ENCODE measurements at regions not wholly inside any gene's neighbourhood (a gene's known extent, or its start where the extent isn't known, plus 50 kb on each side); places are given as distances from the start of the nearest gene placed in this dataset.

DNA sequence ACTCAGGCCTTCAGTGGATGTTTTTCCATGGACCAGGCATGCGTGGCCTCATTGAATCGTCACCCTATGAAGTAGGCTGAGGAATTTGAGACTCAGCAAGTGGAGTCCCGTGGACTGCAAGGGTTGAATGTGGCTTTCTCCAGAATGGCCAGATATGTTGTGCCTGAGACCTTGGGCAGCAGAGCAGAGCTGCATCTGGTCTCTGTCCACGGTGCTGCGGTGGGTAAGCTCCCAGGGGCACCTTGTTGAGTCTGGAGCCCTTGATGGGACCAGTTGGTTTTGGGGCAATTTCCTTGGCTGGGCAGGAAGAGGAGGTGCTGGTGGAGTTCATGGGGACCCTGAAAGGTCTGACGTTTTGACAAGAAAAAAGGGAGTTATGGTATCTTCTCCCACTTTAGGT is 368.1 kb upstream of the EEF2KMT start:
- TF ChIP-seq MYC (IDR thresholded peaks at IDR 0.05; ENCODE audit: low read depth, low read length) (no peak), POLR2A (IDR thresholded peaks at IDR 0.05; ENCODE audit: extremely low read depth, insufficient read length) (no peak), CTCF (IDR thresholded peaks at IDR 0.05; ENCODE audit: low read depth, low read length) (no peak)
- TF ChIP-seq, protein P1, sequence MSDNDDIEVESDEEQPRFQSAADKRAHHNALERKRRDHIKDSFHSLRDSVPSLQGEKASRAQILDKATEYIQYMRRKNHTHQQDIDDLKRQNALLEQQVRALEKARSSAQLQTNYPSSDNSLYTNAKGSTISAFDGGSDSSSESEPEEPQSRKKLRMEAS (IDR thresholded peaks at IDR 0.05; ENCODE audit: low read depth, low read length), result no peak
- DNase-seq (ENCODE audit: low read depth), result no peak
- no peak overlapping the region for H3K4me3 ChIP-seq (ENCODE audit: low read depth, low read length)

GRCh38 chr16:5463820-5464219 is 366.2 kb upstream of the EEF2KMT start:
- no peak overlapping the region for H3K4me3 ChIP-seq (ENCODE audit: low read depth, low read length)
- TF ChIP-seq CTCF (IDR thresholded peaks at IDR 0.05; ENCODE audit: low read depth, low read length), result no peak
- no peak for TF ChIP-seq MYC (IDR thresholded peaks at IDR 0.05; ENCODE audit: low read depth, low read length)
- TF ChIP-seq, protein P1 (IDR thresholded peaks at IDR 0.05; ENCODE audit: low read depth, low read length), result no peak
- no peak for TF ChIP-seq POLR2A (IDR thresholded peaks at IDR 0.05; ENCODE audit: extremely low read depth, insufficient read length)
- no peak for DNase-seq (ENCODE audit: low read depth)

DNA sequence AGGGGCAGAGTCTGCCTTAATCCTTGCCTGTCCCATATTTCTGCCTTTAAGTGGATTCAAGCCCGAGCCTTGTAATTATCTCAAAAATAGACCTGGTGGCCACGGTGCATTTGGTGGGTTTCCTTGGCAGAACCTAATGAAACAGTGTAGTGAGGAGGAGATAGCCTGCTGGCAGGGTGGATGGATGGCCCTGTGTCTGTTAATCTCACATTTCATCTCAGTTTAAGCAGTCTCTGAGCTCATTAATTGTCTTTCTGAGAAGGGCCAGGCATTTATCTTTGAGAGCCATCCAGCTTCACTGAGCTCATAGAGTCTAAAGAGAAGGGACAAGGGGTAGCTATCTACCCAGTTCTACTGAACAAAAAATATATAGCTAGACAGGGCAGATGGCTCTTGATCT is 364.0 kb upstream of the EEF2KMT start:
- no peak overlapping the region for H3K4me3 ChIP-seq (ENCODE audit: low read depth, low read length)
- TF ChIP-seq, protein P1 (IDR thresholded peaks at IDR 0.05; ENCODE audit: low read depth, low read length), result no peak
- TF ChIP-seq MYC (IDR thresholded peaks at IDR 0.05; ENCODE audit: low read depth, low read length) (no peak), POLR2A (IDR thresholded peaks at IDR 0.05; ENCODE audit: extremely low read depth, insufficient read length) (no peak), CTCF (IDR thresholded peaks at IDR 0.05; ENCODE audit: low read depth, low read length) (no peak)

DNA sequence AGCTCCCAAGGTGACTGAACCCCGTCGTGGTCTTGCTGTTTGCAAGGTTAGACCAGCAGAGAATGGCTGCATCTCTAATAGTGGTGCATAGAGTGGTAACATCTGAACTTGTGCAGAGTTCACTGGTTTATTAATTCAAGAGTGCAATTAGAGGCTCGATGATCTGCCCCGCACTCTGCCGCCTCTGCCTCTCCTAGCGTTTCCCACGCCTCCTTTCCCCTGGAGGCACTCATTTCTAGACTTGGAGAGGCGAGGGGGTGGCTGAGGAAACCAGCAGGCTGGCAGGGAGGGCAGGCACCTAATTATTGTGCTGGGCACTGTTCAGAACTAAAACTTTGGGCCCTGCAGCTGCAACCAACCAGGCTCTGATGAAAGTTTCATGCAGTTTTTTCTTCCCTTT is 363.5 kb upstream of the EEF2KMT start:
- TF ChIP-seq POLR2A (IDR thresholded peaks at IDR 0.05; ENCODE audit: extremely low read depth, insufficient read length), result no peak
- TF ChIP-seq, protein P1 (IDR thresholded peaks at IDR 0.05; ENCODE audit: low read depth, low read length), result no peak
- no peak for TF ChIP-seq CTCF (IDR thresholded peaks at IDR 0.05; ENCODE audit: low read depth, low read length)
- TF ChIP-seq MYC (IDR thresholded peaks at IDR 0.05; ENCODE audit: low read depth, low read length), result no peak
- no peak overlapping the region for H3K4me3 ChIP-seq (ENCODE audit: low read depth, low read length)
- no peak for DNase-seq (ENCODE audit: low read depth)

More for the DNA sequence above, 364.0 kb upstream of the EEF2KMT start:
- DNase-seq (ENCODE audit: low read depth), result no peak

GRCh38 chr16:5460701-5461100 is 363.1 kb upstream of the EEF2KMT start:
- DNase-seq (ENCODE audit: low read depth), result no peak
- no peak overlapping the region for H3K4me3 ChIP-seq (ENCODE audit: low read depth, low read length)
- TF ChIP-seq POLR2A (IDR thresholded peaks at IDR 0.05; ENCODE audit: extremely low read depth, insufficient read length) (no peak), MYC (IDR thresholded peaks at IDR 0.05; ENCODE audit: low read depth, low read length) (no peak)

DNA sequence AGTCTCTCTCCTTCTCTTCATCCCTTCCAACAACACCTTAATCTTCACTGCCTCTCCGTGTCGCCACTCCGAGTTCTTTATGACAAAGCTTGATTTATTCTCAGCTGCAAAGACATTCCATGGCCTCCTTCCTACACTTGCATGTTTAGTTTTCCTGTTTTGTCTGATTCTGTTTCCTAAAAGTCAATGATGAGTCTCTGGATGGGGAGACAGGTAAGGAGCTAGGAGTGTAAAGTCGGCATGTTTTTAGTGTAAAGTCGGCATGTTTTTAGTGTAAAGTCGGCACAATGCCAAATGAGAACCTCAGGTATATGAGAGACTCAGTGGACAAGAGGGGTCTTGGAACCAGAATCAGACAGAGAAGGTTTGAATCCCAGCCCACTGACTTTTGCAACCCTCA is 362.3 kb upstream of the EEF2KMT start:
- no peak for TF ChIP-seq MYC (IDR thresholded peaks at IDR 0.05; ENCODE audit: low read depth, low read length)
- no peak for DNase-seq (ENCODE audit: low read depth)
- H3K4me3 ChIP-seq (ENCODE audit: low read depth, low read length), result no peak overlapping the region

GRCh38 chr16:5455110-5455509 is 357.5 kb upstream of the EEF2KMT start:
- no peak for DNase-seq (ENCODE audit: low read depth)
- TF ChIP-seq MYC (IDR thresholded peaks at IDR 0.05; ENCODE audit: low read depth, low read length) (no peak), CTCF (IDR thresholded peaks at IDR 0.05; ENCODE audit: low read depth, low read length) (no peak), POLR2A (IDR thresholded peaks at IDR 0.05; ENCODE audit: extremely low read depth, insufficient read length) (no peak)
- TF ChIP-seq, protein P1 (IDR thresholded peaks at IDR 0.05; ENCODE audit: low read depth, low read length), result no peak
- H3K4me3 ChIP-seq (ENCODE audit: low read depth, low read length), result no peak overlapping the region
